Lung (tissue), 11 donors: ENCODE measurements at regions not wholly inside any gene's neighbourhood (a gene's known extent, or its start where the extent isn't known, plus 50 kb on each side); places are given as distances from the start of the nearest gene placed in this dataset.

Source experiments
- ATAC-seq: fragments of 200-7000 bp; cut with Tn5 transposase; one replicate; pipeline ENCODE4 v1.9.1; 2020; ENCODE audit warnings: moderate number of reproducible peaks; ENCODE audit not compliant: insufficient read depth, low FRiP score
- DNase-seq, 3 donors: peaks; one replicate each; pipeline ENCODE4 v3.0.0-alpha.2; 2013 to 2017
- H3K27ac ChIP-seq, 2 donors: one replicate each; pipeline ENCODE4 v1.5.1; 2013; ENCODE audit warnings: mild to moderate bottlenecking in 2 of 2, moderate library complexity in 2 of 2, control low read depth in 1 of 2, inconsistent platforms in 1 of 2, low read depth in 1 of 2, low read length in 1 of 2
- H3K27me3 ChIP-seq, 3 donors: one replicate each; pipeline ENCODE4 v1.5.1; 2013; ENCODE audit warnings: low read length in 2 of 3; ENCODE audit not compliant: control insufficient read depth in 3 of 3, insufficient read depth in 3 of 3
- H3K36me3 ChIP-seq, 4 donors: one replicate each; pipeline ENCODE4 v1.5.1; 2013; ENCODE audit warnings: low read length in 4 of 4, mild to moderate bottlenecking in 1 of 4, moderate library complexity in 1 of 4; ENCODE audit not compliant: control insufficient read depth in 4 of 4, insufficient read depth in 4 of 4
- H3K4me1 ChIP-seq, 5 donors: one replicate each; pipeline ENCODE4 v1.5.1; 2013; ENCODE audit warnings: low read length in 5 of 5, mild to moderate bottlenecking in 2 of 5, moderate library complexity in 1 of 5; ENCODE audit not compliant: control insufficient read depth in 5 of 5, insufficient read depth in 5 of 5
- H3K4me3 ChIP-seq: one replicate; pipeline ENCODE4 v1.5.1; 2013; ENCODE audit warnings: mild to moderate bottlenecking, control low read depth, moderate library complexity
- H3K9ac ChIP-seq, 2 donors: one replicate each; pipeline ENCODE4 v1.5.1; 2013; ENCODE audit warnings: low read length in 2 of 2, control low read depth in 1 of 2; ENCODE audit not compliant: insufficient read depth in 1 of 2
- H3K9me3 ChIP-seq, 4 donors: one replicate each; pipeline ENCODE4 v1.5.1; 2013; ENCODE audit warnings: low read length in 3 of 4, mild to moderate bottlenecking in 1 of 4, moderate library complexity in 1 of 4; ENCODE audit not compliant: control insufficient read depth in 4 of 4, insufficient read depth in 3 of 4
- CTCF ChIP-seq: IDR thresholded peaks from 2 replicates; pipeline ENCODE4 v1.5.1; 2012; ENCODE audit warnings: mild to moderate bottlenecking; ENCODE audit errors: control extremely low read depth, extremely low read depth
- WGBS, 2 donors: extraction: QIAGEN DNeasy Blood & Tissue Kit; methylation state at CpG; one replicate each; pipeline ENCODE4 v1.1.7; 2013; 5-methylcytosine and 5-hydroxymethylcytosine counted together
- donor health status: control.
- donor health status: control.
- donor health status: Bipolar disorder and iron deficiency.
- donor health status: healthy.
- donor health status: DM: yes; HTN: yes; CAD: no.

- WGBS, 2 donors = 94 to 97% methylated on average over 4 of the region's 4 CpGs
- Histone ChIP-seq H3K4me3 (no peak overlapping the region), H3K9me3 (peaks cover 0 to 10% (median 0%) of the 10 kb centered on the region in 4 donors), H3K9ac (no peak overlapping the region), H3K27me3 (no peaks in the 10 kb centered on the region), H3K27ac (no peak overlapping the region), H3K36me3 (no peaks in the 10 kb centered on the region), H3K4me1 (peaks cover 0 to 1% (median 0%) of the 10 kb centered on the region in 5 donors)
- TF ChIP-seq CTCF = no peak
- ATAC-seq (no peak), DNase-seq (no peak)
Measured at GRCh38 chr2:134075204-134075603, 178.7 kb upstream of the MGAT5 start.

- WGBS, 2 donors = 0 to 9% methylated on average over 1 of the region's 1 CpG
- peak in 2 of 3 donors; percentile 21 to 52 for DNase-seq
Measured at GRCh38 chr2:134078354-134078753, 175.5 kb upstream of the MGAT5 start.

GRCh38 chr2:134079373-134079772, 174.5 kb upstream of the MGAT5 start:
- DNase-seq (no peak), ATAC-seq (no peak)
- Histone ChIP-seq H3K27ac (no peak overlapping the region), H3K9me3 (peaks cover 0 to 8% (median 0%) of the 10 kb centered on the region in 4 donors), H3K4me3 (no peak overlapping the region), H3K4me1 (peaks cover 0 to 1% (median 0%) of the 10 kb centered on the region in 5 donors), H3K27me3 (peaks cover 0 to 2% (median 0%) of the 10 kb centered on the region in 3 donors), H3K9ac (no peak overlapping the region), H3K36me3 (no peaks in the 10 kb centered on the region)
- WGBS, 2 donors = 88 to 95% methylated on average over 4 of the region's 4 CpGs
- TF ChIP-seq CTCF = no peak

More at GRCh38 chr2:134078354-134078753, 175.5 kb upstream of the MGAT5 start:
- H3K9me3 ChIP-seq = peaks cover 0 to 8% (median 0%) of the 10 kb centered on the region in 4 donors
- no peak for TF ChIP-seq CTCF
- ATAC-seq = no peak
- H3K4me1 ChIP-seq = peaks cover 0 to 1% (median 0%) of the 10 kb centered on the region in 5 donors
- no peak overlapping the region for H3K27ac ChIP-seq
- H3K4me3 ChIP-seq = no peak overlapping the region
- peaks cover 0 to 2% (median 0%) of the 10 kb centered on the region in 3 donors for H3K27me3 ChIP-seq
- H3K36me3 ChIP-seq = no peaks in the 10 kb centered on the region
- H3K9ac ChIP-seq = no peak overlapping the region
